ENCODE measurements at regions not wholly inside any gene's neighbourhood (a gene's known extent, or its start where the extent isn't known, plus 50 kb on each side); places are given as distances from the start of the nearest gene placed in this dataset.

DNA sequence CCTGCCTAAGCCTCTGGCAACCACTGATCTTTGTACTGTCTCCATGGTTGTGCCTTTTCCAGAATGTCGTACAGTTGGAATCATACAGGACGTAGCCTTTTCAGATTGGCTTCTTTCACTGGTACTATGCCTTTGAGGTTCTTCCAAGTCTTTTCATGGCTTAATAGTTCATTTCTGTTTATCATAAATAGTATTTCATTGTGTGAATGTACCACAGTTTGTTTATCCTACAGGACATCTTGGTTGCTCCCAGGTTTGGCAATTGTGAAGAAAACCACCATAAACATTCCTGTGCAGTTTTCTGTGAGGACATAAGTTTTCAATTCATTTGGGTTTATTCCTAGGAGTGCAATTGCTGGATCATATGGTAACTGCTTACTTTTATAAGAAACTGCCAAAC lies 190.6 kb upstream of the RAB4A start:
- Mint-ChIP-seq H3K36me3 (ENCODE audit: low read depth) (no peaks in the 10 kb centered on the region), H3K9me3 (peaks cover 29% of the 10 kb centered on the region), H3K4me3 (no peak overlapping the region), H3K4me1 (ENCODE audit: low read depth) (peaks cover 6% of the 10 kb centered on the region), H3K27me3 (ENCODE audit: insufficient read depth) (peaks cover 20% of the 10 kb centered on the region), H3K27ac (no peak overlapping the region)
- DNase-seq (ENCODE audit: low spot score): no peak
- intact Hi-C loops (cut with micrococcal nuclease): no loop called here

DNA sequence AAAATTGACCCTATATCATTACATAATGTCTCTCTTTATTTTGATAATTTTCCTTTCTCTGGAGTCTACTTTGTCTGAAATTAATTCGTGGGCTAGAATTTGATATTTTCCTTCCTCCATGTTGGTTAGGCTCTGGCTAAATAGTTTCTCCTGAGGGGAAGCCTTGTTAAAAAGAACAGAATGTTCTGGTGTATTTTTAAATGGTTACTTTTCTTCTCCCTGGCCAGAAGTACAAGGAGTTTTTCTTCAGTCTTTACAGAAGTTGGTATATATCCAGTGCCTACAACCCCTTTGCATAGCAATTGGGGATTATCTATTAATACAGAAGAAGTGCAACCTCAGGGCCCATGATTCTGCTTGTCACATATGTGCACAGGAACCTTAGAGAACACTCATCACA lies 185.6 kb upstream of the RAB4A start:
- intact Hi-C loops (cut with micrococcal nuclease): no loop called here
- no peak for DNase-seq (ENCODE audit: low spot score)
- Mint-ChIP-seq H3K9me3 (peaks cover 29% of the 10 kb centered on the region), H3K4me1 (ENCODE audit: low read depth) (no peaks in the 10 kb centered on the region), H3K36me3 (ENCODE audit: low read depth) (no peaks in the 10 kb centered on the region), H3K27me3 (ENCODE audit: insufficient read depth) (peaks cover 34% of the 10 kb centered on the region), H3K4me3 (no peak overlapping the region), H3K27ac (no peak overlapping the region)

DNA sequence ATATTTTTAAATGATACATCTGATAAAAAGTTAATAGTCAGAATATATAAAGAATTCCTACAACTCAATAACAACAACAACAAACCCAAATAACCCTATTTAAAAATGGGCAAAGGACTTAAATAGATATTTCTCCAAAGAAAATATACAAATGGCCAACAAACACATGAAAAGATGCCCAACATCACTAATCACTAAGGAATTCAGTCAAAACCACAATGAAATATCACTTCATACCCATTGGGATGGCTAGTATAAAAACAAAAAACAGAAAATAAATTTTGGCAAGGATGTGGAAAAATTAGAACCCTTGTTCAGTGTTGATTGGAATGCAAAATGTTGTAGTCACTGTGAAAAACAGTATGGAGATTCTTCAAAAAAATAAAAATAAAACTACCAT lies 184.8 kb upstream of the RAB4A start:
- Mint-ChIP-seq H3K4me3 (no peak overlapping the region), H3K9me3 (peaks cover 26% of the 10 kb centered on the region), H3K36me3 (ENCODE audit: low read depth) (no peaks in the 10 kb centered on the region), H3K27me3 (ENCODE audit: insufficient read depth) (peaks cover 32% of the 10 kb centered on the region), H3K27ac (no peak overlapping the region), H3K4me1 (ENCODE audit: low read depth) (no peaks in the 10 kb centered on the region)
- intact Hi-C loops (cut with micrococcal nuclease): no loop called here
- no peak for DNase-seq (ENCODE audit: low spot score)

DNA sequence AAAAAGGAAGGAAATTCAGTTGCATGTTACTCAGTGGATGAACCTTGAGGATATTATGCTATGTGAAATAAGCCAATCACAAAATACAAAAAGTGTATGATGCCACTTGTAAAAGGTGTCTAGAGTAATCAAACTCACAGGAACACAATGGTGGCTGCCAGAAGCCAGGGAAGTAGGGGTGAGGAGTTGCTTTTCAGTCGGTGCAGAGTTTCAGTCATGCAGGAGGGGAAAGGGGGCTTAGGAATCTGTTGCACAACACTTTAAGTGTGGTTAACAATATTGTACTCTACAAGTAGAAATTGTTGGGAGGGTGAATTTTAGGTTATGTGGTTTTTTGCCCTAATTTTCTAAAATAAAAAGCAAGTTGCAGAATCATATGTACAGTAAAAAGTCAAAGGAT lies 184.2 kb upstream of the RAB4A start:
- peaks cover 30% of the 10 kb centered on the region for H3K27me3 Mint-ChIP-seq (ENCODE audit: insufficient read depth)
- H3K36me3 Mint-ChIP-seq (ENCODE audit: low read depth): no peaks in the 10 kb centered on the region
- no peak overlapping the region for H3K27ac Mint-ChIP-seq
- intact Hi-C loops (cut with micrococcal nuclease): no loop called here
- no peaks in the 10 kb centered on the region for H3K4me1 Mint-ChIP-seq (ENCODE audit: low read depth)
- H3K4me3 Mint-ChIP-seq: no peak overlapping the region
- H3K9me3 Mint-ChIP-seq: peaks cover 20% of the 10 kb centered on the region
- no peak for DNase-seq (ENCODE audit: low spot score)

DNA sequence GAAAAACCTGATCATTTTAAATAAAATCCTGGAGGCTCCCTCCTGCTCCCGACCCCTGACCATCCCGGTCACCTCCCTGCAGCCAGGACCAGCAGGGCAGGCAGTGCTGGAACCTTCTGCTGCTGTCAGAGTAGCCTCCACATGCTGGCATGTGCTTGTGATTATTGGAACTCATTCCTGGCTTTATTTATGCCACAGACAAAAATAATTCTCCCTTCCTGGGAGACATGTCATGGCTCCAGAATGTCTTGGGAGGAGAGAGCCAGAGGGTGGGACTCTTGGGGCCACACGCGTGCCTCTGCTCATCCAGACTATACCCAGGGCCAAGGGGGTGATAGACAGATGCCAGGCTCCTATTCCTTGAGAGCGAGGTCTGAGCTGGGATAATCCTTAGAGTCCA lies 183.6 kb upstream of the RAB4A start:
- H3K4me1 Mint-ChIP-seq (ENCODE audit: low read depth): no peaks in the 10 kb centered on the region
- H3K36me3 Mint-ChIP-seq (ENCODE audit: low read depth): no peaks in the 10 kb centered on the region
- H3K27me3 Mint-ChIP-seq (ENCODE audit: insufficient read depth): peaks cover 28% of the 10 kb centered on the region
- H3K27ac Mint-ChIP-seq: no peak overlapping the region
- intact Hi-C loops (cut with micrococcal nuclease): no loop called here
- no peak overlapping the region for H3K4me3 Mint-ChIP-seq
- no peak for DNase-seq (ENCODE audit: low spot score)
- H3K9me3 Mint-ChIP-seq: peaks cover 15% of the 10 kb centered on the region

DNA sequence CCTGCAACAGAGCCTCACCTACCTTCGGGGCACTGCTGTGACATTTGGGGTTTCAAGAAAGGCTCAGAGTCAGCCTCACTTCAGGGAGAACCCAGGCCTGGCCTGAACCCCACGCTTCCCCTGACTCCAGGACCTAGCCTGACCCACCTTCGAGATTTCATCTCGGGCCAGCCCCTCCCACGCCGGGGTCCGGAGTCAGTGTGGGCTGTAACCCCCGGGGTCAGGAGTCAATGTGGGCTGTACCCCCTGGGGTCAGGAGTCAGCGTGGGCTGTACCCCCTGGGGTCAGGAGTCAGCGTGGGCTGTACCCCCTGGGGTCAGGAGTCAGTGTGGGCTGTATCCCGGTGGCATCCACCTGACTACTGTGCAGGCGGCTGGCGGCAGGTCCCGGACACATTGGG lies 183.0 kb upstream of the RAB4A start:
- H3K4me3 Mint-ChIP-seq: no peak overlapping the region
- peaks cover 27% of the 10 kb centered on the region for H3K27me3 Mint-ChIP-seq (ENCODE audit: insufficient read depth)
- no peak for DNase-seq (ENCODE audit: low spot score)
- no peaks in the 10 kb centered on the region for H3K4me1 Mint-ChIP-seq (ENCODE audit: low read depth)
- intact Hi-C loops (cut with micrococcal nuclease): no loop called here
- no peak overlapping the region for H3K27ac Mint-ChIP-seq
- H3K9me3 Mint-ChIP-seq: peaks cover 9% of the 10 kb centered on the region
- no peaks in the 10 kb centered on the region for H3K36me3 Mint-ChIP-seq (ENCODE audit: low read depth)

DNA sequence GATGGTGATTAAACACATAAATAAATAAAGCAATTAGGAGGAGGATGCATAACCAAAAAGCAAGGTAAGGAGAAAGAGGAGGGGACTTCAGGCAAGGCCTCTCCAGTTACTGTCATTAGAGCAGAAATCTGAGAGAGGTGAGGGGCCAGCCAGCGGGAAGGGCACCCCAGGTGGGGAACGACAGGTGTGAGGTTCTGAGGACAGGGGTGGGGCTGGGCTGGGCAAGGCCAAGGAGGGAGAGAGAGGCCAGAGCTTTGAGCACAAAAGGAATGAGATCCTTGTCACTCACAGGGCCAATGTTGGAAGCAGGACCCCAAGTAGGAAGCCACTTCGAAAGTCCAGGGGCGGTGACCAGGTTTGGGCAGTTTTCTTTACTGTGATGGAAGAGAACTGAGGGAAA lies 182.2 kb upstream of the RAB4A start:
- intact Hi-C loops (cut with micrococcal nuclease): no loop called here
- H3K36me3 Mint-ChIP-seq (ENCODE audit: low read depth): no peaks in the 10 kb centered on the region
- H3K27me3 Mint-ChIP-seq (ENCODE audit: insufficient read depth): peaks cover 27% of the 10 kb centered on the region
- no peak for DNase-seq (ENCODE audit: low spot score)
- H3K27ac Mint-ChIP-seq: no peak overlapping the region
- H3K4me1 Mint-ChIP-seq (ENCODE audit: low read depth): no peaks in the 10 kb centered on the region
- H3K4me3 Mint-ChIP-seq: no peak overlapping the region
- peaks cover 3% of the 10 kb centered on the region for H3K9me3 Mint-ChIP-seq

GRCh38 chr1:229089586-229090208 lies 181.2 kb upstream of the RAB4A start:
- Mint-ChIP-seq H3K4me3 (no peak overlapping the region), H3K27ac (no peak overlapping the region), H3K9me3 (no peaks in the 10 kb centered on the region), H3K36me3 (ENCODE audit: low read depth) (no peaks in the 10 kb centered on the region), H3K27me3 (ENCODE audit: insufficient read depth) (peaks cover 21% of the 10 kb centered on the region), H3K4me1 (ENCODE audit: low read depth) (no peaks in the 10 kb centered on the region)
- intact Hi-C loops (cut with micrococcal nuclease): no loop called here
- DNase-seq (ENCODE audit: low spot score): no peak

- intact Hi-C loops (cut with micrococcal nuclease): no loop called here
- no peaks in the 10 kb centered on the region for H3K9me3 Mint-ChIP-seq
- no peak overlapping the region for H3K27ac Mint-ChIP-seq
- no peaks in the 10 kb centered on the region for H3K36me3 Mint-ChIP-seq (ENCODE audit: low read depth)
- H3K4me3 Mint-ChIP-seq: no peak overlapping the region
- H3K27me3 Mint-ChIP-seq (ENCODE audit: insufficient read depth): peaks cover 4% of the 10 kb centered on the region
- DNase-seq (ENCODE audit: low spot score): no peak
- no peaks in the 10 kb centered on the region for H3K4me1 Mint-ChIP-seq (ENCODE audit: low read depth)
These were observed 179.2 kb upstream of the RAB4A start for GRCh38 chr1:229091721-229092136.

- no peak overlapping the region for H3K27ac Mint-ChIP-seq
- H3K4me1 Mint-ChIP-seq (ENCODE audit: low read depth): no peaks in the 10 kb centered on the region
- H3K27me3 Mint-ChIP-seq (ENCODE audit: insufficient read depth): peaks cover 1% of the 10 kb centered on the region
- intact Hi-C loops (cut with micrococcal nuclease): no loop called here
- H3K4me3 Mint-ChIP-seq: no peak overlapping the region
- no peak for DNase-seq (ENCODE audit: low spot score)
- H3K36me3 Mint-ChIP-seq (ENCODE audit: low read depth): no peaks in the 10 kb centered on the region
- H3K9me3 Mint-ChIP-seq: no peaks in the 10 kb centered on the region
These were observed 178.3 kb upstream of the RAB4A start for GRCh38 chr1:229092377-229093237.

GRCh38 chr1:229093238-229093540 lies 177.7 kb upstream of the RAB4A start:
- H3K36me3 Mint-ChIP-seq (ENCODE audit: low read depth): no peaks in the 10 kb centered on the region
- H3K4me3 Mint-ChIP-seq: no peak overlapping the region
- no peak overlapping the region for H3K27ac Mint-ChIP-seq
- H3K4me1 Mint-ChIP-seq (ENCODE audit: low read depth): no peaks in the 10 kb centered on the region
- DNase-seq (ENCODE audit: low spot score): no peak
- peaks cover 1% of the 10 kb centered on the region for H3K27me3 Mint-ChIP-seq (ENCODE audit: insufficient read depth)
- intact Hi-C loops (cut with micrococcal nuclease): no loop called here
- H3K9me3 Mint-ChIP-seq: no peaks in the 10 kb centered on the region

GRCh38 chr1:229093609-229094336 lies 177.1 kb upstream of the RAB4A start:
- Mint-ChIP-seq H3K4me3 (no peak overlapping the region), H3K27me3 (ENCODE audit: insufficient read depth) (peaks cover 1% of the 10 kb centered on the region), H3K27ac (no peak overlapping the region), H3K4me1 (ENCODE audit: low read depth) (no peaks in the 10 kb centered on the region), H3K36me3 (ENCODE audit: low read depth) (no peaks in the 10 kb centered on the region), H3K9me3 (no peaks in the 10 kb centered on the region)
- intact Hi-C loops (cut with micrococcal nuclease): no loop called here
- no peak for DNase-seq (ENCODE audit: low spot score)
